ENCODE measurements at regions not wholly inside any gene's neighbourhood (a gene's known extent, or its start where the extent isn't known, plus 50 kb on each side); places are given as distances from the start of the nearest gene placed in this dataset.
A peak's percentile ranks its signal among the peaks of the same experiment; 100 is the strongest.

- no peaks in the 10 kb centered on the region for H3K27me3 ChIP-seq (ENCODE audit: low read depth)
- H3K9me3 ChIP-seq (replicated peaks), result peaks cover 12% of the 10 kb centered on the region
- H3K4me1 ChIP-seq, result no peaks in the 10 kb centered on the region
- DNase-seq, result no peak
- intact Hi-C loops (cut with micrococcal nuclease), result no loop called here
- no peaks in the 10 kb centered on the region for H3K36me3 ChIP-seq
- TF ChIP-seq CTCF (IDR thresholded peaks at IDR 0.05; ENCODE audit: borderline replicate concordance), result no peak
- no peak overlapping the region for H3K27ac ChIP-seq (replicated peaks)
- H3K4me3 ChIP-seq, result no peak overlapping the region
These were observed 259.0 kb downstream of the ADRA2A start for GRCh38 chr10:111335826-111336225.

GRCh38 chr10:111338035-111338434 lies 261.2 kb downstream of the ADRA2A start:
- H3K36me3 ChIP-seq, result no peaks in the 10 kb centered on the region
- no peak overlapping the region for H3K4me3 ChIP-seq
- no peak for TF ChIP-seq CTCF (IDR thresholded peaks at IDR 0.05; ENCODE audit: borderline replicate concordance)
- no peaks in the 10 kb centered on the region for H3K27me3 ChIP-seq (ENCODE audit: low read depth)
- DNase-seq, result no peak
- H3K27ac ChIP-seq (replicated peaks), result no peak overlapping the region
- peaks cover 30% of the 10 kb centered on the region for H3K9me3 ChIP-seq (replicated peaks)
- intact Hi-C loops (cut with micrococcal nuclease), result no loop called here
- H3K4me1 ChIP-seq, result no peaks in the 10 kb centered on the region

- Histone ChIP-seq H3K36me3 (no peaks in the 10 kb centered on the region), H3K27ac (replicated peaks) (no peak overlapping the region), H3K4me1 (no peaks in the 10 kb centered on the region), H3K9me3 (replicated peaks) (peaks cover 24% of the 10 kb centered on the region), H3K4me3 (no peak overlapping the region), H3K27me3 (ENCODE audit: low read depth) (no peaks in the 10 kb centered on the region)
- DNase-seq, result no peak
- no peak for TF ChIP-seq CTCF (IDR thresholded peaks at IDR 0.05; ENCODE audit: borderline replicate concordance)
- intact Hi-C loops (cut with micrococcal nuclease), result no loop called here
These were observed 262.0 kb downstream of the ADRA2A start for GRCh38 chr10:111338805-111339204.

GRCh38 chr10:111344804-111345203 lies 268.0 kb downstream of the ADRA2A start:
- intact Hi-C loops (cut with micrococcal nuclease), result no loop called here
- Histone ChIP-seq H3K27ac (replicated peaks) (no peak overlapping the region), H3K27me3 (ENCODE audit: low read depth) (peaks cover 18% of the 10 kb centered on the region), H3K36me3 (no peaks in the 10 kb centered on the region), H3K9me3 (replicated peaks) (peaks cover 24% of the 10 kb centered on the region), H3K4me1 (no peaks in the 10 kb centered on the region), H3K4me3 (no peak overlapping the region)
- peak; percentile 36 for TF ChIP-seq CTCF (IDR thresholded peaks at IDR 0.05; ENCODE audit: borderline replicate concordance)
- DNase-seq, result no peak

GRCh38 chr10:111347386-111348013 lies 270.7 kb downstream of the ADRA2A start:
- TF ChIP-seq CTCF (IDR thresholded peaks at IDR 0.05; ENCODE audit: borderline replicate concordance), result no peak
- Histone ChIP-seq H3K4me1 (no peaks in the 10 kb centered on the region), H3K27ac (replicated peaks) (no peak overlapping the region), H3K27me3 (ENCODE audit: low read depth) (peaks cover 37% of the 10 kb centered on the region), H3K9me3 (replicated peaks) (peaks cover 6% of the 10 kb centered on the region), H3K36me3 (no peaks in the 10 kb centered on the region), H3K4me3 (no peak overlapping the region)
- intact Hi-C loops (cut with micrococcal nuclease), result no loop called here
- no peak for DNase-seq
